NCI-H2171 treated with DMSO at 0.1 percent for 48 hours (cell line): ENCODE measurements at regions not wholly inside any gene's neighbourhood (a gene's known extent, or its start where the extent isn't known, plus 50 kb on each side); places are given as distances from the start of the nearest gene placed in this dataset.

Experiments used
- DNase-seq: peaks from one replicate; lab custom pipeline; 2025; lab: John Stamatoyannopoulos, UW

DNA sequence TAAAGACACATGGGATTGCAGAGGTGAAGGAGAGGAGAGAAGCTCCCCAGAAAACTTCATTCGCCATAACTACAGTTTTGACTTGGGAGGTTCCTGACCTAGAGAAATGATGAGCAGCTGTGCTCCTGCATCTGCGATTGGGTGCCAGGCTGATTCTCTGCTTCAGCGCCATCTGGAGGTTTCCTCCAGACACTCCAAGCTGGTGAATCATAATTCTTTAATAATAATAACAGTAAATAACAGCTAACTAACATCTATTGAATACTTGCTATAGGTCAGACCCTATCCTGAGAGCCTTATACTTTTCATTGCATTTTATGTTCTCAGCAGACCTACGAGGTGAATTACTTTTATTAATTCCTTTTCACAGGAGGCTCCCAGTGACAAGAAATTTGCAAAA is 575.8 kb downstream of the TOX3 start:
- DNase-seq, result peak; percentile 36

GRCh38 chr16:51968749-51969148 is 578.2 kb downstream of the TOX3 start:
- DNase-seq, result no peak

- DNase-seq, result no peak
Measured at GRCh38 chr16:51967646-51968045, 579.3 kb downstream of the TOX3 start.

DNA sequence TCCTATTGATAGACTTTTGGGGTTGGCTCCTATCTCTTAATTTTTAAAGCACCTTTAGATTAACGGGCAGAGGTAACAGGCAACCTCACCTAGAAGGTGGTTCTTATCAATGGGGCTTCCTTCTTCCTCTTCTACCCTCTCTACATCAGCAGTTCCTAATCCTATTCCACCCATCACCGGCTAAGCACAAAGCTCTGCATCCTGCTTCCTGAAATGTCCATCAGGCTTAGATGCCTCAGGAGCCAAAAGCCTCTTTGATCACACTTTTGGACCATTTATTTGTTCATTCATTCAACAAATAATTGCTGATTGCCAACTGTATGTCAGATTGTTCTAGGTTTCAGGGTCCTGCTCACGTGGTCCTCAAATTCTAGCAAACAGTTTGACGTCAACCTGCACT is 586.0 kb downstream of the TOX3 start:
- no peak for DNase-seq

GRCh38 chr16:51953286-51953985 is 593.5 kb downstream of the TOX3 start:
- no peak for DNase-seq

- no peak for DNase-seq
Measured at GRCh38 chr16:51952500-51952899, 594.4 kb downstream of the TOX3 start.

DNA sequence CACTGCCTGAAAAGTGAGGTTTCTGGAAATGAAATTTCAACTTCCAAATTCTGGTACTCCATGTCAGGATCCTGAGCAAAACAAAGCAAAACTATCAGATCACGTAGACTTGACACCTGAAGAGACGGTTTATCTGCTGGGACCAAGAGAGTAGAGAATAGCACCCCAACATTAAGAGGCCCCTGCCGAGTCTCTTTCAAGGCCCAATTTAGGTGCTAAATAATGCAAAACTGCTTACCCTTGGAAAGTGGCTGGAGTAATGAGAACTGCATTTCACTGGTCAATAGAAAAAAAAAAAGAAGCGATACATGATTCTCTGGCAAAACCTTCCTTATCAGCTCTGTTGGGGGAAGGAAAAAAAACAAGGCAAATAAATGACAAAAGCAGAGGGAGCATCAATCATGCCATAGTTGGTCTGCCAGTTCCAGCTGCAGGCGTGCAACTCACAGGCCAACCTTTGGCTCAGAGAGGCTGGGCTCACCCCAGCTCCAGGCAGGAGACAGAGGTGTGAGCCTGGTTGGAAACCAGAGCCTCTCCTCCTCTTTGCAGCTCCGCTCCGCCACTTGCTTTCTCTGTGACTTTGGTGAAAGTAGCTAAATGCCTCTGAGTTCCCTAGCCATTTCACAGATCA is 595.2 kb downstream of the TOX3 start:
- DNase-seq, result no peak

DNA sequence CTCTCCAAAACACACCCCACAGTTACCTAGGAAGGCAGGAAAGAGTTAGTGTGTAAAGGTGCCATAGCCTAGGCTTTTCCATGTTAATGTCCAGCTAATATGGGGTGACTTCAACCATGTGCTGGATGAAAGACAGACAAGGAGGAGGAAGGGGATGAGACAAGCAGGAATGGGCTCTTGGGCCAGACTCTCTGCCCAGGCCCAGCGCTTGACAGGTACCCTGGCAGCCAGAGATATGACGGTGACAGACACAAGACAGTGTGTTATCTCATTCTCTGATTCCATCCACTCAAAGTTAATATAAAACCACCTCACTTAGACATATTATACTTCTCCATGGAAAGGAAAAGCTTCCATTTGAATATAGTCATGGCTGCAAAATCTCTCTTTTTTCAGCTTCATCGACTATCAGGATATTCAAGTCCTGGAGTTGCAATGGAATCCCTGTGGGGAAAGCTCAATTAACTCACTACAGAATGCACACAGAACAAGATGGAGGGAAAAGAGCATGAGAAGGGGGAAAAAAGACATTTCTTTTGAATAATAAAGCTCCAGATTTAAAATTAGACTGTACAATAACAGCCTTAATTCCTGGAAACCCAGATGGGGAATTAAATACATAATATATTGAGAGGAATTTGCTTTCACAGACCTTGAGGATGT is 596.7 kb downstream of the TOX3 start:
- no peak for DNase-seq

DNA sequence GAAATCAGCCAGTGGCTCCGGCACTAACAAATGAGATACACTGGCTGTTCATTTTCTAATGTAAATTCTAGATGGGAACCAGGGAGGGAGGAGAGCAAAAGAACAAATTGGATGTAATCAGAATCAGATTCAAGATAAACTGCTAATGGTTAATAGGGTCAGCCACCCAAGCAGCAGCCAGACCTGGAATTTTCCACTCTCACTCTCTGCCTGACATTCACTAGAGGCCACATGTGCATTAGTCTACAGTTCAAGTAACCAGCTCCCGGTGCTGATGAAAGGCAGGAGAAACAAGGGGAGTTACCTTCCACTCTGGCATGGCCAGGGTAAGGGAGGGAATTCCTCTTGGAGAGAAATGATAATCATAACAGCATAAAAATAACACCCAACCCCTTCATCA is 597.7 kb downstream of the TOX3 start:
- peak; percentile 3 for DNase-seq

GRCh38 chr16:51941412-51941811 is 605.5 kb downstream of the TOX3 start:
- DNase-seq, result no peak

DNA sequence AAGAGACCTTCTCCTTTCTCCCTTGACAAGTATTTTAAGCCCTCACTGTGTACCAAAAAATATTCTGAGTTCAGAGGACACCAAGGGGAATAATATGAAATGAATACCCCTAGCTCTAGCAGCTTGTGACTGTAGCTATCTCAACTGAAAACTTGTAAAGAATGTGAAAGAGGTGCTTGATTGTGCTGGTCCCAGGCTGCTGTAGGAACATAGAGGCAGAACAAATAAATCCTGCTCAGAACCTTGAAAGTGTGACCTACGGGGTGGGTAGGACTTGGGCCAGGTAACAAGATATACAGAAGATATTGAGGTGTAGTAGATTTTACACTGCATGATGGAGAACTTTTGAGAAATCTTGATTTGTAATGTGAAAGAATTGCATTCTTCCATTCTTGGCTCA is 606.8 kb downstream of the TOX3 start:
- peak; percentile 53 for DNase-seq

DNA sequence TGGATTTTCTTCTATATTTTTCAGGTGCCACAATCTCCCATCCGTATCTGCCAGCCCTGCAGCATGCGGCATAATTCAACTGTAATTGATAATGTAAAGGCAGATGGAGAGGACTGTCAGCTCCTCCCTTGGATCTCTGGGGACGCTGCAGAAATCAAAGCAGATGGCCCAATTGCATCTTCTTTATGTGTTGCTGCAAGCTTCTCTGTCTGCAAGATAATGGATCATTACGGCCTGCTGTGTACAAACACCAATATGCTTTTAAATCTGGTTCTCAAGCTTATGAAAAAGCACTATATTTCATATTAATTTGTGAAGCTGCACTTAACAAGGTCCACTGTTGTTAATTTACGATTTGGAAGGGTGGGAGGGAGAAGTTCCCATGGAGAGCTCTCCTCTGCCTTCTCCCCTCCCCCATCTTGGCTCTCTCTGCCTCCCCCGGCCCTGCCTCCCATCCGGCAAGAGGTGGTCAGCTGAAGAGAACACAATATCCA is 607.5 kb downstream of the TOX3 start:
- peak; percentile 99 for DNase-seq

GRCh38 chr16:51938861-51939260 is 608.1 kb downstream of the TOX3 start:
- DNase-seq, result peak; percentile 96

DNA sequence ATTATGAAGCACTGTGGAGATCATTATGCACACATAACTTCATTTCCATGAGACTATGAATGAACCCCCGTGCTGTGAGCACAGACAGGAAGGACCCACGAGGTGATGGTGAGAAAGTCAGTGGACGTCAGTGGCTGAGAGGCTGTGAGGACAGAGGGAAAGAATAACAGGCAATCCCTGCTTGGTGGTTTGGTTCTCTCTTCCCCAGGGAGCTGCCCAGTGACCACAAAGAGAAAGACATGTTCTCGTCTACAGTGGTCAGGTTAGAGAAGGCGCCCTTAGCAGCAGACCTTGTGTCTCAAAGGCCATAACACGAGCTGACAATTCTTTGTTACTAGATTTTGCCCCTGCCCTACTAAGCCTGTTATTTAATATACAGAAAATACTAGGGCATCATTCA is 609.2 kb downstream of the TOX3 start:
- DNase-seq, result no peak

DNA sequence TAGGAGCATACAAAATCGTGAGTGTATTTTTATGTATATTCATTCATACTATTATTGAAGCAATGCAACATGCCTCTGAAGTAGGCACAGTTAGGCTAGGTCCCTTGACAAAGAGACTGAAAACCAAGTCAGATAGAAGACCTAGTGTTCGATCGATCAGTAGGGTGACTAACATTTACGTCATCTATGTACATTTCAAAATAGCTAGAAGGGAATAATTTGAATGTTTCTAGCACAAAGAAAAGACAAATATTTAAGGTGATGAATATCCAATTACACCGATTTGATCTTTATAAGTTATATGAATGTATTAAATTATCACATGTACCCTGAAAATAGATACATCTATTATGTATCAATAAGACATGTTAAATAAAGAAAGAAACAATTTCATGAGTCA is 610.1 kb downstream of the TOX3 start:
- DNase-seq, result no peak

DNA sequence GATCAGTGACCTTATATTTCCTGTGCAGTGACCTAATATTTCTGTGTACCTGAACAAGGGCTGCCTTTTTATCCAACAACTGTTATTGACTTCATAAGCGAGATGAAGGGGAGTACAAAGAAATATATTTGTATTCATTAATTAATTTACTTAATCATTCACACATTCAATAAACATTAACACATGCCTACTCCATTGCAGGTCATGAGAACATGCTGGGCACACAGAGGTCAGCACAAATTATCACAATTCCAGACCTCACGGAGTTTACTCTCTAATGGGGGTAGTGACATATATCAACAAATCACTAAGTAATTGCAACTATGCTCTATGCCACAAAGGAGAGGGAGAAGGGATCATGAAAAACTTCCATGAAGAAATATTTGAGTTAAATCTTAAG is 614.6 kb downstream of the TOX3 start:
- no peak for DNase-seq

DNA sequence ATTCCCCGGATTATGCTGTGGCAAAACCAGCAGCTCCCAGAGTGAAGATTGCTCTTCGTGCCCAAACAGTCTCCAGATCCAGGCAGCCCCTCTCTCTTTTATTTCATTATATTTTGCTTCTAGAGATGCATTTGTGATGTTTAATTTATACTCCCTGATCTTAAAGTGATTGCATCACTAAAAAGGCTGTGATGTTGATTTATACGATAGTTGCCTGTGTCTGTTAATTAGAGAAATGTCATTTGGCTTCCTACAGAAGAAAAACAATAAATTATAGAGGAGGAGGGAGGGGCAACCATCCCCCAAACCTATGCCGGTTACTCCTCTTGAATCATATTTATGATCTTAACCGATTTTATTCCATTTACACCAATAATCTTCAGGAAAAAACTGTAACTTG is 615.3 kb downstream of the TOX3 start:
- DNase-seq, result no peak

DNA sequence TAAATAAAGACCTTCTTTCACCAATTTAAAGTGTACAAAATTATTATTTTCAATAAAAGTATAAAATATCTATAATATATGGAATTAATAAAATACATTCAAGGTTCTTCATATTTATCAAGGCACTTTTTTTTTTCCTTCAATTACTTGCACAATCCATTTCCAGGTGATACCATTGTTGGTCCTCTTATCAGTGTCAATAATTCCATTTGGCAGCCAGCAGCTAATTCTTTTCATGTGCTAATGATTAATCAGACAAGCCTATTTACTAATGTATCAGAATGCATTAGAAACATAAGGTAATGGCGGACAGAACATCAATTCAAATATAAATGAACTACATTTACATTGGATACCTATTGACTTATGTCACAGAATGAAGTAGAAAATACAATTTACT is 622.2 kb downstream of the TOX3 start:
- no peak for DNase-seq

DNA sequence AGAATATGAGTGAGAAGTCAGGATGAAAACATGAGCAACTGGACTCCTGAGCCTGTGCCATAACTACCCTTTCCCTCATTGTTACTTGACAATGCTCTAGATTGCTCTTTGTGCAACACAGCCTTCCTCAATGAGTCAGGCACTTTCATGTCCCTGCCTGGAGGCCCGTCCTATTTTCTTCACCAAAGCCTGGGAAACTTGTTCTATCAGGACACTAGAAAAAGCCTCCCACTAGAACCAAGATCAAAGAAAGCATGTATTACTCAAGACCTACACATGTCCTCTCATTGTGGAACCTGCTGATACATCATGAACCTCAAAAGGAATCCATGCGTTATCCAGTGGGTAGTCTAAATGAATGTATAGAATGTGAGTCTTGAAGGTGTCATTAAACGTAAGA is 624.5 kb downstream of the TOX3 start:
- DNase-seq, result no peak

DNA sequence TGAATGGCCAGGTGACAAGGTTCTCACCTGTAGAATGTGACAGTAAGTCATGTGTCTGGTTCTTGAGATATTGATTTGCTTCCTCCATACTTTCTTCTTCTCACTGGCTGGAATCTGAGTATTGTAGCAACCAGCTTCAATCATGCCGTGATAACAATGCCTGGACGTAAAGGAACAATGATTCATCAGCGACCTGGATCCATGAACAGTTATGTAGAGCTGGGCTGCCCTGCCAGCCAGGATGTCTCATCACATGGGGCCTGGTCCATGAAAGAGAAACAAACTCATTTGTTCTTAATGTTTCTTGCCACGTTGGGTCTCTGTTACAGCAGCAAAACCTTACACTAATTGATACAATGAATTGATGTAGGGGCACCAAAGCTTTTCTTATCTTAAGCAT is 627.2 kb downstream of the TOX3 start:
- no peak for DNase-seq

- DNase-seq, result no peak
Measured at GRCh38 chr16:51916814-51917213, 630.1 kb downstream of the TOX3 start.

GRCh38 chr16:51916231-51916630 is 630.7 kb downstream of the TOX3 start:
- no peak for DNase-seq

DNA sequence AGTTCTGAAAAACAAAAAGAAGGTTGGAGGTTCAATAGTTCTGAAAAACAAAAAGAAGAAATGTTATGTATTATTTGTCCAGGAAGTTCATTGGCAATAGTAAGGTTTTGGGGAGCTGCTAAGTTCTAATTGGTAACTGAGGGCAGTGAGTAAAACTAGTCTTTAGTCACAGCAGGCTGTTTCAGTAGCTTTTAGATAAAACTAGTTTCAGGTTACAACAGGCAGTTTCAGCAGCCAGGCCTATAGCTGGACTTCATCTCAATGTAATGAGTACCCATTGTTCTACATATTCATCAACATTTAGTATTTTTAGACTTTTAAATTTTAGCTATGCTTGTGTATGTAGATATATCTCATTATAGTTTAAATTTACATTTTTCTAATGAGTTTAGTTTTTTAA is 639.3 kb downstream of the TOX3 start:
- no peak for DNase-seq
